ENCODE measurements at regions not wholly inside any gene's neighbourhood (a gene's known extent, or its start where the extent isn't known, plus 50 kb on each side); places are given as distances from the start of the nearest gene placed in this dataset.
A peak's percentile ranks its signal among the peaks of the same experiment; 100 is the strongest.

- TF ChIP-seq E2F1 (CRISPR knock-in tag; IDR thresholded peaks at IDR 0.05) = 0 out of 2 replicates have a peak, but pooled peaks have one; percentile 47
- no peak for TF ChIP-seq ZSCAN29 (IDR thresholded peaks at IDR 0.05)
- peak; percentile 42 for TF ChIP-seq MEIS2 (IDR thresholded peaks at IDR 0.05; ENCODE audit: partially characterized antibody)
- no peak for TF ChIP-seq ZNF3 (CRISPR knock-in tag; IDR thresholded peaks at IDR 0.05)
- TF ChIP-seq FOXO4 (CRISPR knock-in tag; IDR thresholded peaks at IDR 0.05) = no peak
- TF ChIP-seq ZNF143 (CRISPR knock-in tag; IDR thresholded peaks at IDR 0.05) = peak; percentile 42; the same call in 1 of the 2 replicates
- peak; percentile 90 for TF ChIP-seq ASH1L (IDR thresholded peaks at IDR 0.05; ENCODE audit: borderline replicate concordance, low read depth, partially characterized antibody)
- TF ChIP-seq SRF (CRISPR knock-in tag; IDR thresholded peaks at IDR 0.05) = peak in 1 of 2 experiments; percentile 8; a peak in 1 of 4 replicates
- 0 out of 2 replicates have a peak, but pooled peaks have one; percentile 29 for TF ChIP-seq ZNF589 (CRISPR knock-in tag; IDR thresholded peaks at IDR 0.05; ENCODE audit: low read depth)
- peak; percentile 58 for TF ChIP-seq KDM5B (IDR thresholded peaks at IDR 0.05; ENCODE audit: insufficient replicate concordance, low read depth, low read length)
- TF ChIP-seq THAP7 (CRISPR knock-in tag; IDR thresholded peaks at IDR 0.05) = no peak
- 0 out of 2 replicates have a peak, but pooled peaks have one; percentile 16 for TF ChIP-seq NR2F6 (CRISPR knock-in tag; IDR thresholded peaks at IDR 0.05)
- TF ChIP-seq USF1 (CRISPR knock-in tag; IDR thresholded peaks at IDR 0.05) = peak; percentile 100
- 0 out of 2 replicates have a peak, but pooled peaks have one; percentile 20 for TF ChIP-seq SIN3B (IDR thresholded peaks at IDR 0.05; ENCODE audit: low read depth)
- peak; percentile 18; the same call in 1 of the 2 replicates for TF ChIP-seq ZNF444 (CRISPR knock-in tag; IDR thresholded peaks at IDR 0.05)
- TF ChIP-seq ZBTB17 (CRISPR knock-in tag; IDR thresholded peaks at IDR 0.05) = peak; percentile 83
- TF ChIP-seq SMAD3 (CRISPR knock-in tag; conservative IDR thresholded peaks at IDR 0.05) = peak; percentile 59; the same call in 1 of the 2 replicates
- TF ChIP-seq MTA3 (IDR thresholded peaks at IDR 0.05; ENCODE audit: borderline replicate concordance) = peak; percentile 36; the same call in 1 of the 2 replicates
- TF ChIP-seq ZFPM2 (CRISPR knock-in tag; IDR thresholded peaks at IDR 0.05) = no peak
- no peak for TF ChIP-seq KAT2B (IDR thresholded peaks at IDR 0.05; ENCODE audit: low read depth, low read length)
- TF ChIP-seq RBFOX2 (IDR thresholded peaks at IDR 0.05; ENCODE audit: low read depth, low read length) = peak; percentile 28; the same call in 1 of the 2 replicates
- no peak for TF ChIP-seq NELFE (IDR thresholded peaks at IDR 0.05; ENCODE audit: insufficient read depth, insufficient read length)
- TF ChIP-seq ZNF668 (CRISPR knock-in tag; IDR thresholded peaks at IDR 0.05) = peak; percentile 89
- no peak for TF ChIP-seq FOSL1 (tag; conservative IDR thresholded peaks at IDR 0.05)
- TF ChIP-seq HES1 (IDR thresholded peaks at IDR 0.05; ENCODE audit: low read depth) = no peak
Measured at GRCh38 chr12:131351319-131352028, 359.4 kb upstream of the SFSWAP start (continued).
